ENCODE measurements at regions not wholly inside any gene's neighbourhood (a gene's known extent, or its start where the extent isn't known, plus 50 kb on each side); places are given as distances from the start of the nearest gene placed in this dataset.

DNA sequence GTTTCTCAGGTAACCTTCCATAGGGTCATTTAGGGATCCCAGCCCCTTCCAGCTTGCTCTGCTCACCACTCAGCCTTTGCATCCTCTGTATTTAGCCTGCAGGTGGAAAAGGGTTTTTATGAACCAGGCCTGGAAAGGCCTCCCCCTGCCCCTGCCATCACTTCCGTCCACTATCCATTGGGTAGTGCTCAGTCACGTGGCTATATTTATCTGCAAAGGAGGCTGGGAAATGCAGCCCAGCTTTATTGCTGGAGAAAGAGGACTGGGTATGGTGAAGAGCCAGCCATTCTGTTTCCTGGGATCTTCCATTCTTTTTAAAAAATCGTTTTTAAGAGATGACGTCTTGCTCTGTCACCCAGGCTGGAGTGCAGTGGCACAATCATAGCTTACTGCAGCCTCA, 87.0 kb upstream of the MAP1LC3B2 start:
- in situ Hi-C loops (cut with MboI; ENCODE audit: low pct_ligation_motif_present in 1 of 4, low pct_unique_long_range_greater_than_20kb in 1 of 4, low sequenced_read_pairs in 3 of 4): no loop called here
- no peak overlapping the region for H3K4me3 ChIP-seq
- H3K27ac ChIP-seq: no peak overlapping the region
- no peaks in the 10 kb centered on the region for H3K27me3 ChIP-seq
- H3K36me3 ChIP-seq: no peaks in the 10 kb centered on the region
- intact Hi-C loops (cut with DNase I; ENCODE audit: low total_unique reads): no loop called here
- DNase-seq: no peak
- peaks cover 7 to 10% of the 10 kb centered on the region in 2 donors for H3K9me3 ChIP-seq
- 80% methylated on average over 4 of the region's 4 CpGs; no CpG with 5 or more reads in 1 of the 2 donors for WGBS, 2 donors (ENCODE audit: low coverage in 1 of 2)
- no peaks in the 10 kb centered on the region for H3K4me1 ChIP-seq
- TF ChIP-seq EP300 (IDR thresholded peaks at IDR 0.05; ENCODE audit: low read depth): no peak
- no peak for TF ChIP-seq POLR2AphosphoS5 (IDR thresholded peaks at IDR 0.05)
- TF ChIP-seq CTCF (IDR thresholded peaks at IDR 0.05): no peak
- no peak for TF ChIP-seq POLR2A (IDR thresholded peaks at IDR 0.05)

- intact Hi-C loops (cut with DNase I; ENCODE audit: low total_unique reads) (no loop called here), in situ Hi-C loops (cut with MboI; ENCODE audit: low pct_ligation_motif_present in 1 of 4, low pct_unique_long_range_greater_than_20kb in 1 of 4, low sequenced_read_pairs in 3 of 4) (no loop called here)
- TF ChIP-seq CTCF (IDR thresholded peaks at IDR 0.05) (no peak), POLR2A (IDR thresholded peaks at IDR 0.05) (no peak), POLR2AphosphoS5 (IDR thresholded peaks at IDR 0.05) (no peak), EP300 (IDR thresholded peaks at IDR 0.05; ENCODE audit: low read depth) (no peak)
Measured at GRCh38 chr12:116473416-116473815, 85.8 kb upstream of the MAP1LC3B2 start.

DNA sequence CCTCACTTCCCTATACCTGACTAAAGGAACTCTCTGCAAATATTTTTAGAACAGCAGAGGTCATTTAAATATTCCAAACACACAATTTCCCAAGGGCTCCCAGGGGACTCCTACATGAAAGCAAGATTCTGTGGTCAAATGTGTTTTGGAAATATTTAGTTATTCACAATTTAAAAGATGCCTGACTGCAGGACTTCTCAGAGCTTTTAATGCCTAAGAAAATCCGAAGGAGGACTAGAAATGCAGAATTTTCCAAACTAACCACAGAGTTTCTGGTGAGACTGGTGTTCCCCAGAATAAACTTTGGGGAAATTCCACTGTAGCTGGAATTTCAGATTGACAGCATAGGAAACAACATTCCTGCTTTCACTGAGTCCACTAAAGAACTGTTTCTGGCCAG, 84.8 kb upstream of the MAP1LC3B2 start:
- H3K27me3 ChIP-seq: no peaks in the 10 kb centered on the region
- H3K4me3 ChIP-seq: no peak overlapping the region
- no peak overlapping the region for H3K27ac ChIP-seq
- intact Hi-C loops (cut with DNase I; ENCODE audit: low total_unique reads) (no loop called here), in situ Hi-C loops (cut with MboI; ENCODE audit: low pct_ligation_motif_present in 1 of 4, low pct_unique_long_range_greater_than_20kb in 1 of 4, low sequenced_read_pairs in 3 of 4) (no loop called here)
- no peaks in the 10 kb centered on the region for H3K36me3 ChIP-seq
- DNase-seq: no peak
- WGBS, 2 donors (ENCODE audit: low coverage in 1 of 2): 68 to 80% methylated on average over 1 of the region's 1 CpG
- no peaks in the 10 kb centered on the region for H3K4me1 ChIP-seq
- TF ChIP-seq POLR2AphosphoS5 (IDR thresholded peaks at IDR 0.05): no peak
- TF ChIP-seq CTCF (IDR thresholded peaks at IDR 0.05): no peak
- TF ChIP-seq EP300 (IDR thresholded peaks at IDR 0.05; ENCODE audit: low read depth): no peak
- no peak for TF ChIP-seq POLR2A (IDR thresholded peaks at IDR 0.05)
- H3K9me3 ChIP-seq: peaks cover 7 to 10% of the 10 kb centered on the region in 2 donors

More at GRCh38 chr12:116473416-116473815, 85.8 kb upstream of the MAP1LC3B2 start:
- no peaks in the 10 kb centered on the region for H3K27me3 ChIP-seq
- H3K4me1 ChIP-seq: no peaks in the 10 kb centered on the region
- no peak overlapping the region for H3K27ac ChIP-seq
- 80 to 100% methylated on average over 1 of the region's 1 CpG for WGBS, 2 donors (ENCODE audit: low coverage in 1 of 2)
- H3K4me3 ChIP-seq: no peak overlapping the region
- no peak for DNase-seq
- H3K9me3 ChIP-seq: peaks cover 7 to 10% of the 10 kb centered on the region in 2 donors
- no peaks in the 10 kb centered on the region for H3K36me3 ChIP-seq

DNA sequence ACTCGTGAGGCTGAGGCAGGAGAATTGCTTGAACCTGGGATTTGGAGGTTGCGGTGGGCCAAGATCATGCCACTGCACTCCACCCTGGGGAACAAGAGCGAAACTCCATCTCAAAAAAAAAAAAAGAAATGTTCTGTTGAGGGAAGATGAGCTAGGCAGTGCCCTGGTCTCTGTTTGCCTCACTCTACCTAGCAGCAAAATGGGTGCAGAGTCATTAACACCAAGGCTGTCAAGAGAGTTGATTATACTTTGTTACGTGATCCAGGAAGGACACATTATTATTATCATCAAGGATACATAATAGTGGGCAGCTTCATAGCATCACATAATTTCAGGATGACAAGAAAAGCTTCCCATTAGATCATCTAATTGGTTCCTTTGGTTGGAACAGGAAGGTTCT, 84.3 kb upstream of the MAP1LC3B2 start:
- Histone ChIP-seq H3K27ac (no peak overlapping the region), H3K36me3 (no peaks in the 10 kb centered on the region), H3K27me3 (no peaks in the 10 kb centered on the region), H3K4me3 (no peak overlapping the region), H3K4me1 (no peaks in the 10 kb centered on the region), H3K9me3 (peaks cover 7 to 10% of the 10 kb centered on the region in 2 donors)
- in situ Hi-C loops (cut with MboI; ENCODE audit: low pct_ligation_motif_present in 1 of 4, low pct_unique_long_range_greater_than_20kb in 1 of 4, low sequenced_read_pairs in 3 of 4): no loop called here
- WGBS, 2 donors (ENCODE audit: low coverage in 1 of 2): 92 to 97% methylated on average over 4 of the region's 4 CpGs
- TF ChIP-seq POLR2A (IDR thresholded peaks at IDR 0.05) (no peak), POLR2AphosphoS5 (IDR thresholded peaks at IDR 0.05) (no peak), CTCF (IDR thresholded peaks at IDR 0.05) (no peak), EP300 (IDR thresholded peaks at IDR 0.05; ENCODE audit: low read depth) (no peak)
- DNase-seq: no peak
- intact Hi-C loops (cut with DNase I; ENCODE audit: low total_unique reads): no loop called here
